Trophoblast cell (in vitro differentiated cells and primary cell): ENCODE measurements at regions not wholly inside any gene's neighbourhood (a gene's known extent, or its start where the extent isn't known, plus 50 kb on each side); places are given as distances from the start of the nearest gene placed in this dataset.
A peak's percentile ranks its signal among the peaks of the same experiment; 100 is the strongest.

ENCODE experiments used
- DNase-seq, 2 donors: peaks; one replicate each; pipeline ENCODE4 v3.0.0-alpha.2; 2016
- H2AFZ ChIP-seq: 2 replicates; pipeline ENCODE4 v1.6.1; 2013; ENCODE audit warnings: low read length, moderate library complexity, mild to moderate bottlenecking; ENCODE audit not compliant: insufficient read depth, poor library complexity
- H2AK5ac ChIP-seq: 2 replicates; pipeline ENCODE4 v1.6.1; 2013; ENCODE audit warnings: mild to moderate bottlenecking, low read length
- H2BK120ac ChIP-seq: 2 replicates; pipeline ENCODE4 v1.6.1; 2013; ENCODE audit warnings: low read length, mild to moderate bottlenecking, moderate library complexity; ENCODE audit not compliant: insufficient read depth, poor library complexity
- H2BK12ac ChIP-seq: 2 replicates; pipeline ENCODE4 v1.6.1; 2013; ENCODE audit warnings: mild to moderate bottlenecking, low read length, moderate library complexity
- H2BK5ac ChIP-seq: 2 replicates; pipeline ENCODE4 v1.6.1; 2013; ENCODE audit warnings: low read length, low read depth, moderate library complexity, mild to moderate bottlenecking; ENCODE audit not compliant: poor library complexity
- H3K14ac ChIP-seq: 2 replicates; pipeline ENCODE4 v1.6.1; 2013; ENCODE audit warnings: mild to moderate bottlenecking, low read length
- H3K18ac ChIP-seq: 2 replicates; pipeline ENCODE4 v1.6.1; 2013; ENCODE audit warnings: mild to moderate bottlenecking, low read length
- H3K23ac ChIP-seq: 2 replicates; pipeline ENCODE4 v1.6.1; 2013; ENCODE audit warnings: low read length
- H3K27ac ChIP-seq: 2 replicates; pipeline ENCODE4 v1.5.1; 2013; ENCODE audit warnings: low read depth, mild to moderate bottlenecking, inconsistent platforms, low read length, moderate library complexity
- H3K27me3 ChIP-seq: 2 replicates; pipeline ENCODE4 v1.6.1; 2013; ENCODE audit warnings: inconsistent platforms, mild to moderate bottlenecking, low read length, moderate library complexity; ENCODE audit not compliant: insufficient read depth
- H3K36me3 ChIP-seq, 2 experiments: 1 replicate in 1 of 2; 2 replicates in 1 of 2; pipeline ENCODE4 v1.6.1; 2013; ENCODE audit warnings: low read length in 2 of 2, mild to moderate bottlenecking in 2 of 2, moderate library complexity in 1 of 2; ENCODE audit not compliant: insufficient read depth in 2 of 2, control insufficient read depth in 1 of 2
- H3K4ac ChIP-seq: 2 replicates; pipeline ENCODE4 v1.6.1; 2013; ENCODE audit warnings: low read depth, mild to moderate bottlenecking, low read length, moderate library complexity
- H3K4me1 ChIP-seq, 2 experiments: 1 replicate in 1 of 2; 2 replicates in 1 of 2; pipeline ENCODE4 v1.6.1; 2013; ENCODE audit warnings: low read length in 2 of 2, mild to moderate bottlenecking in 2 of 2, moderate library complexity in 1 of 2; ENCODE audit not compliant: insufficient read depth in 2 of 2, control insufficient read depth in 1 of 2
- H3K4me2 ChIP-seq: 2 replicates; pipeline ENCODE4 v1.6.1; 2013; ENCODE audit warnings: inconsistent platforms, mild to moderate bottlenecking, low read length, moderate library complexity
- H3K4me3 ChIP-seq: 2 replicates; pipeline ENCODE4 v1.5.1; 2013; ENCODE audit warnings: mild to moderate bottlenecking, low read depth, low read length, inconsistent platforms
- H3K79me1 ChIP-seq: one replicate; pipeline ENCODE4 v1.6.1; 2013; ENCODE audit warnings: low read length
- H3K79me2 ChIP-seq: 2 replicates; pipeline ENCODE4 v1.6.1; 2013; ENCODE audit warnings: low read length, mild to moderate bottlenecking; ENCODE audit not compliant: control insufficient read depth, insufficient read depth, poor library complexity
- H3K9ac ChIP-seq: 2 replicates; pipeline ENCODE4 v1.6.1; 2013; ENCODE audit warnings: mild to moderate bottlenecking, low read length
- H3K9me3 ChIP-seq: 2 replicates; pipeline ENCODE4 v1.6.1; 2013; ENCODE audit warnings: low read depth, mild to moderate bottlenecking, control low read depth, inconsistent platforms, low read length; ENCODE audit not compliant: insufficient read depth
- H4K12ac ChIP-seq: 2 replicates; pipeline ENCODE4 v1.6.1; 2013; ENCODE audit warnings: low read depth, mild to moderate bottlenecking, low read length, moderate library complexity
- H4K8ac ChIP-seq: 2 replicates; pipeline ENCODE4 v1.6.1; 2013; ENCODE audit warnings: low read depth, mild to moderate bottlenecking, low read length, moderate library complexity
- H4K91ac ChIP-seq: one replicate; pipeline ENCODE4 v1.6.1; 2013; ENCODE audit warnings: low read depth, mild to moderate bottlenecking, low read length, moderate library complexity
- WGBS: extraction: QIAGEN DNeasy Blood & Tissue Kit; methylation state at CpG from one replicate; pipeline ENCODE4 v1.1.7; 2013; ENCODE audit warnings: missing lambda C conversion rate; ENCODE audit not compliant: insufficient read length, insufficient coverage; ENCODE audit errors: extremely low coverage; 5-methylcytosine and 5-hydroxymethylcytosine counted together

GRCh38 chr5:159385536-159385935, 55.2 kb upstream of the IL12B start:
- no peak overlapping the region for H3K14ac ChIP-seq
- H3K79me1 ChIP-seq: no peaks in the 10 kb centered on the region
- no peak overlapping the region for H2AK5ac ChIP-seq
- no peak overlapping the region for H3K4ac ChIP-seq
- no peaks in the 10 kb centered on the region for H3K36me3 ChIP-seq
- H2BK5ac ChIP-seq: no peak overlapping the region
- H2BK12ac ChIP-seq: no peak overlapping the region
- H2BK120ac ChIP-seq: no peak overlapping the region
- peaks cover 4% of the 10 kb centered on the region for H3K9me3 ChIP-seq
- H3K27ac ChIP-seq: no peak overlapping the region
- H4K91ac ChIP-seq: no peak overlapping the region
- H3K4me1 ChIP-seq: no peaks in the 10 kb centered on the region
- H2AFZ ChIP-seq: no peak overlapping the region
- H3K23ac ChIP-seq: no peak overlapping the region
- no peaks in the 10 kb centered on the region for H3K27me3 ChIP-seq
- no peak overlapping the region for H3K9ac ChIP-seq
- H3K79me2 ChIP-seq: no peaks in the 10 kb centered on the region
- DNase-seq: no peak
- H3K18ac ChIP-seq: no peak overlapping the region
- H3K4me2 ChIP-seq: no peak overlapping the region
- H4K12ac ChIP-seq: no peak overlapping the region
- no peak overlapping the region for H4K8ac ChIP-seq
- H3K4me3 ChIP-seq: no peak overlapping the region

- Histone ChIP-seq H3K18ac (no peak overlapping the region), H3K4me3 (no peak overlapping the region), H3K14ac (no peak overlapping the region), H4K8ac (no peak overlapping the region), H3K4me1 (no peaks in the 10 kb centered on the region), H3K79me1 (no peaks in the 10 kb centered on the region), H3K23ac (no peak overlapping the region), H2AK5ac (no peak overlapping the region), H3K27ac (no peak overlapping the region), H3K4me2 (no peak overlapping the region), H3K9ac (no peak overlapping the region), H2BK12ac (no peak overlapping the region), H4K12ac (no peak overlapping the region), H3K9me3 (peaks cover 4% of the 10 kb centered on the region), H2BK5ac (no peak overlapping the region), H2AFZ (no peak overlapping the region), H4K91ac (no peak overlapping the region), H3K27me3 (no peaks in the 10 kb centered on the region), H3K79me2 (no peaks in the 10 kb centered on the region), H3K36me3 (no peaks in the 10 kb centered on the region), H3K4ac (no peak overlapping the region), H2BK120ac (no peak overlapping the region)
- DNase-seq: peak in 1 of 2 donors; percentile 1
Measured at GRCh38 chr5:159386028-159386711, 55.9 kb upstream of the IL12B start.

- H3K4me3 ChIP-seq: no peak overlapping the region
- no peak overlapping the region for H3K9ac ChIP-seq
- no CpG with 5 or more reads among the region's 2 CpGs for WGBS
- no peaks in the 10 kb centered on the region for H3K27me3 ChIP-seq
- no peak overlapping the region for H3K18ac ChIP-seq
- H3K4me1 ChIP-seq: no peaks in the 10 kb centered on the region
- no peaks in the 10 kb centered on the region for H3K9me3 ChIP-seq
- H4K91ac ChIP-seq: no peak overlapping the region
- H2AK5ac ChIP-seq: no peak overlapping the region
- H3K27ac ChIP-seq: no peak overlapping the region
- H3K79me1 ChIP-seq: no peaks in the 10 kb centered on the region
- no peak overlapping the region for H2BK5ac ChIP-seq
- no peaks in the 10 kb centered on the region for H3K36me3 ChIP-seq
- H2BK12ac ChIP-seq: no peak overlapping the region
- no peak overlapping the region for H3K23ac ChIP-seq
- DNase-seq: peak; percentile 18 to 70
- H3K14ac ChIP-seq: no peak overlapping the region
- no peak overlapping the region for H2AFZ ChIP-seq
- H3K79me2 ChIP-seq: no peaks in the 10 kb centered on the region
- no peak overlapping the region for H4K8ac ChIP-seq
- no peak overlapping the region for H2BK120ac ChIP-seq
- no peak overlapping the region for H3K4ac ChIP-seq
- H3K4me2 ChIP-seq: no peak overlapping the region
- no peak overlapping the region for H4K12ac ChIP-seq
Measured at GRCh38 chr5:159392871-159393270, 62.6 kb upstream of the IL12B start.

- Histone ChIP-seq H3K14ac (no peak overlapping the region), H3K27me3 (no peaks in the 10 kb centered on the region), H3K23ac (no peak overlapping the region), H3K4me2 (no peak overlapping the region), H2BK5ac (no peak overlapping the region), H2BK12ac (no peak overlapping the region), H3K9ac (no peak overlapping the region), H3K79me2 (no peaks in the 10 kb centered on the region), H3K4ac (no peak overlapping the region), H3K4me3 (no peak overlapping the region), H3K79me1 (no peaks in the 10 kb centered on the region), H4K12ac (no peak overlapping the region), H3K18ac (no peak overlapping the region), H2BK120ac (no peak overlapping the region), H3K9me3 (no peaks in the 10 kb centered on the region), H3K36me3 (no peaks in the 10 kb centered on the region), H3K4me1 (no peaks in the 10 kb centered on the region), H2AFZ (no peak overlapping the region), H4K8ac (no peak overlapping the region), H2AK5ac (no peak overlapping the region), H4K91ac (no peak overlapping the region), H3K27ac (no peak overlapping the region)
- DNase-seq: no peak
- WGBS: no CpG with 5 or more reads among the region's 5 CpGs
Measured at GRCh38 chr5:159393854-159394274, 63.6 kb upstream of the IL12B start.
